Activated T-cell treated with anti-CD3 and anti-CD28 coated beads, Interleukin-2, amount 50 U/mL, for 72 hours (primary cell): ENCODE measurements at regions not wholly inside any gene's neighbourhood (a gene's known extent, or its start where the extent isn't known, plus 50 kb on each side); places are given as distances from the start of the nearest gene placed in this dataset.

Experiments
- ATAC-seq, 2 donors: fragments of 150-1000 bp; cut with Tn5 transposase; replicated peaks in 1 of 2; 2 replicates each; pipeline ENCODE4 v1.10.0; 2021; ENCODE audit warnings: moderate library complexity in 2 of 2, mild to moderate bottlenecking in 1 of 2
- DNase-seq, 2 donors: peaks; one replicate each; pipeline ENCODE4 v3.0.0; 2021 to 2022; ENCODE audit warnings: mixed read lengths in 1 of 2
- H3K27ac Mint-ChIP-seq: one replicate; pipeline ENCODE4 v1.8.0; 2022; ENCODE audit warnings: mild to moderate bottlenecking, moderate library complexity, mixed read lengths
- H3K27me3 Mint-ChIP-seq: one replicate; pipeline ENCODE4 v1.8.0; 2022; ENCODE audit warnings: low read depth, mixed read lengths
- H3K36me3 Mint-ChIP-seq, 2 donors: one replicate each; pipeline ENCODE4 v1.8.0; 2022; ENCODE audit warnings: mixed read lengths in 2 of 2, mild to moderate bottlenecking in 1 of 2; ENCODE audit not compliant: insufficient read depth in 2 of 2
- H3K4me1 Mint-ChIP-seq: one replicate; pipeline ENCODE4 v1.8.0; 2022; ENCODE audit warnings: low read depth, mixed read lengths
- H3K4me3 Mint-ChIP-seq, 2 donors: one replicate each; pipeline ENCODE4 v1.8.0; 2022; ENCODE audit warnings: mild to moderate bottlenecking in 2 of 2, mixed read lengths in 2 of 2, moderate library complexity in 2 of 2
- H3K9me3 Mint-ChIP-seq, 2 donors: one replicate each; pipeline ENCODE4 v1.8.0; 2022; ENCODE audit warnings: mixed read lengths in 2 of 2

DNA sequence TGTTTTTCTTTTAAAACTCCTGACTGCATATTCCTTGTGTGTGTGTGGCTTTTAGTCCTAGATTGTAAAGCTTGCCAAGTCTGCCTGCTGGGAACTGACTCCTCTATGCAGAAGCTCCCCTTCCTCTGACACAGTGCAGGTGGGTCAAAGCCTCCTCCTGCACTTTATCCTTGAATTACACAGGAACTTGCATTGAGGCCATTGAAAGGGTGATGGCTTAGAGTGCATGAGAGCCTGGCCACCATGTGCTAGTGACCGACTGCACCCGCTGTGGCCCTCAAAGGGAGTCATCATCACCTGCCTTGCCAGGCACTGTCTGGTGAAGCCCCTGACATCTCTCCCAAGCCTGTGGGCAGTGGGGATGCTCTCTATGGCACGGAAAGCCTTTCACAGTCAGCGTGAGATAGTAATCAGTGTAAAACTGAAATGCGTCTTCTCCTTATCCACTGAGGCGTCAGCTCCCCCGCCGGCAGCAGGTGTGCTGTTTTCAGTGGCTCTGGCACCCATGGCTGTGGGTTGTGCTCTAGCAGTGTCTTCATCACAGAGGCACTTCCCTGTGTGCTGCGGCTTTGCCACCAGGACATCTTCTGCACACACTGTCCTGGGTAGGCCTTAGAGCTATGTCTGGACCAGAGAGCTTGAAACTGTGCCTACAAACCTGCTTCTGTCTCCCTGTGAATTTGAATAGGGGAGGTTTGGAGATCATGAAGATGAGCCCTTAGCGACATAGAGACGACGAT lies 87.9 kb downstream of the THBS2 start:
- no peak overlapping the region for H3K27ac Mint-ChIP-seq
- DNase-seq = no peak
- no peaks in the 10 kb centered on the region for H3K27me3 Mint-ChIP-seq

GRCh38 chr6:169164986-169165385 lies 88.7 kb downstream of the THBS2 start:
- no peak for DNase-seq
- no peak overlapping the region for H3K4me3 Mint-ChIP-seq
- ATAC-seq = no peak
- no peaks in the 10 kb centered on the region for H3K36me3 Mint-ChIP-seq
- no peak overlapping the region for H3K27ac Mint-ChIP-seq
- no peaks in the 10 kb centered on the region for H3K27me3 Mint-ChIP-seq
- no peaks in the 10 kb centered on the region for H3K9me3 Mint-ChIP-seq
- H3K4me1 Mint-ChIP-seq = no peaks in the 10 kb centered on the region

More for the DNA sequence above, 87.9 kb downstream of the THBS2 start:
- H3K4me3 Mint-ChIP-seq = no peak overlapping the region
- no peaks in the 10 kb centered on the region for H3K36me3 Mint-ChIP-seq
- ATAC-seq = no peak
- H3K4me1 Mint-ChIP-seq = no peaks in the 10 kb centered on the region
- H3K9me3 Mint-ChIP-seq = no peaks in the 10 kb centered on the region

GRCh38 chr6:169164451-169164850 lies 89.2 kb downstream of the THBS2 start:
- Mint-ChIP-seq H3K4me3 (no peak overlapping the region), H3K4me1 (no peaks in the 10 kb centered on the region), H3K36me3 (no peaks in the 10 kb centered on the region), H3K27ac (no peak overlapping the region), H3K27me3 (no peaks in the 10 kb centered on the region), H3K9me3 (no peaks in the 10 kb centered on the region)
- DNase-seq (no peak), ATAC-seq (no peak)

- Mint-ChIP-seq H3K4me1 (no peaks in the 10 kb centered on the region), H3K36me3 (no peaks in the 10 kb centered on the region), H3K4me3 (no peak overlapping the region), H3K27ac (no peak overlapping the region), H3K27me3 (no peaks in the 10 kb centered on the region), H3K9me3 (no peaks in the 10 kb centered on the region)
- ATAC-seq = no peak
- DNase-seq = no peak
Observed at GRCh38 chr6:169163411-169163901, 90.2 kb downstream of the THBS2 start.

GRCh38 chr6:169162752-169163407 lies 90.8 kb downstream of the THBS2 start:
- no peaks in the 10 kb centered on the region for H3K36me3 Mint-ChIP-seq
- ATAC-seq (peak; percentile 24 to 64), DNase-seq (no peak)
- no peaks in the 10 kb centered on the region for H3K4me1 Mint-ChIP-seq
- no peak overlapping the region for H3K4me3 Mint-ChIP-seq
- no peak overlapping the region for H3K27ac Mint-ChIP-seq
- H3K27me3 Mint-ChIP-seq = no peaks in the 10 kb centered on the region
- H3K9me3 Mint-ChIP-seq = no peaks in the 10 kb centered on the region

DNA sequence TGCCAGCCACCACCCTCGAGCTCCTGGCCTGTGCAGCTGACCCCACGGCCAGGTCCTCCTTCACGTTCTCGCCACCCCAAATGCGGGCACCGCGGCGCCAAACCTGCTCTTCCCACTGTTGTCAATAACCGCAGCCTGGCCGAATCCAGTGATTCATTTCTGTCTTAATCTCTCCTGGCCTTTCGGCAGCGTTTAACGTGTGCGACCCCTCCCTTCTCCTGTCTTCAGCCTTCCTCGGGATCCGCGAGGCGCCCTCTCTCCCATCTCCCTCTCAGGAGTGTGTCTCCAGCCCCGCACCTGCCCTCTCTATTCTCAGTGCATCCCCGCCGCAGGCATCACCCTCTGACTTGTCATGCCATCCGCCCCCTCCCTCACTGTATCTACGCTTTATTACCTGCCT lies 91.4 kb downstream of the THBS2 start:
- Mint-ChIP-seq H3K9me3 (no peaks in the 10 kb centered on the region), H3K27ac (no peak overlapping the region), H3K4me3 (no peak overlapping the region), H3K4me1 (no peaks in the 10 kb centered on the region), H3K27me3 (no peaks in the 10 kb centered on the region), H3K36me3 (no peaks in the 10 kb centered on the region)
- DNase-seq (no peak), ATAC-seq (no peak)

- Mint-ChIP-seq H3K4me1 (no peaks in the 10 kb centered on the region), H3K4me3 (no peak overlapping the region), H3K36me3 (no peaks in the 10 kb centered on the region), H3K27ac (no peak overlapping the region), H3K27me3 (no peaks in the 10 kb centered on the region), H3K9me3 (no peaks in the 10 kb centered on the region)
- no peak for ATAC-seq
- DNase-seq = no peak
Observed at GRCh38 chr6:169161572-169162167, 92.0 kb downstream of the THBS2 start.

DNA sequence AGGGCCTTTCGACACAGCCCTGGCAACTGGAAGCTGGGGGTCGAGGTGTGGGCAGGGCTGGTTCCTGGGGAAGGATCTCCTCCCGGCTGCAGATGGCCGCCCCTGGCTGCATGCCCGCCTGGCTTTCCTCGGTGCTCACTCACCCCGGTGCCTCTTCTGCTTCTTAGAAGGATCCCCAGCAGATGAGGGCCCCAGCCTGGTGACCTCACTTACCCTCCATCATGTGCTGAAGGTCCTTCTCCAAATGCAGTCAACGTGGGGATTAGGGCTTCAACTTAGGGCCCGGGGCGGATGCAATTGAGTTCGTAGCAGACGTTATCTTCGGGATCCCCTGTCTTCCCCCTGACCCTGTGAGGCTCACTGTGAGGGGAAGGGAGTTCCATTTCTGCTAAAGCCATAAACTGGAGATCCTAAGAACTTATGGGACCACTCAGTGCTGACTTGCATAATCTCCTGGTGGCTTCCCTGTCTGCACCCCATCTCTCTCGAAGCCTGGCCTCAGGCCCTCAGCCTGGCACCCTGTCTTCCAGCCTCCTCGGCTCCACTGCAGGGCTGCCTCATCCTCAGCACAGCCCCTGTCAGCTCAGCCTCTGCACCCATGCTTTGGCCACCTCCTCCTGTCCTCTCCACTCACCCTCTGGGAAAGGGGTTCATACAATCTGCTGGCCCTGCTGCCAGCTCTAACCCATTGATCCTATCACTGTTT lies 92.6 kb downstream of the THBS2 start:
- ATAC-seq (no peak), DNase-seq (no peak)
- Mint-ChIP-seq H3K27me3 (no peaks in the 10 kb centered on the region), H3K4me3 (no peak overlapping the region), H3K4me1 (no peaks in the 10 kb centered on the region), H3K36me3 (no peaks in the 10 kb centered on the region), H3K9me3 (no peaks in the 10 kb centered on the region), H3K27ac (no peak overlapping the region)

DNA sequence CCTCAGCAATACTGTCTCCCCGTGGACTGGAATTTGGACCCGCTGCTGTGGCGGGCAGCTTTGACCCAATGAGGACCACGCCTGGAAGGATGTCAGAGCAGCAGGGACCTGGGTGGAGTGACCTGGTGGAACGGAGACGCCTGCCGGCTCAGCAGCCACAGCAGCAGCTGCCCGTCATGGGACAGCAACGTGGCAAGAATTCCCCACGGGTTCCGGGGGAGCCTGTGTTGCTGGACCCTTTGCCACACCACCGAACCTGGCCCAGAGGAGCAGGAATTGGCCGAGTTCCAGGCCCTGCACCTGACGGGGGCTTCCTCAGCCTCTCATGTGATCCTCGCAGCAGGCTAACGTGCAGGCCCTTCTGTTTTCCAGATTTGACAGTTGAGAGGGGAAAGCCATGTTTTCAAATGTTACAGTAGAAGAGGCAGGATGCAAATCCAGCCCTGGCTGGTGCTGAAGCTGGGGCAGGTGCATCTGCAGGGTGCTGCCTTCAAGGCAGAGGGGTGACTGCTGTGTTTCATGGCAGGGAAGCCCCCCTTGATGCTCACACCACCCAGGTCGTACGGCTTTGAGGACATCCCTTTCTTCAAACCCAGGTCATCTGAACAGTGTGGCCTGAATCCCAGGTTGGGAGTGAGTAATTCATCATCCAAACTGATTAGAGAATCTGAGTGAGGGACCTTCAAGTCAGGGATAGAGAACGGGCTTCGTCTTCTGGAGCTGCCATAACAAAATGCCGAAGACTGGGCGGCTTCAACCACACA lies 93.4 kb downstream of the THBS2 start:
- H3K27me3 Mint-ChIP-seq = no peaks in the 10 kb centered on the region
- ATAC-seq = no peak
- no peaks in the 10 kb centered on the region for H3K9me3 Mint-ChIP-seq
- no peak overlapping the region for H3K4me3 Mint-ChIP-seq
- no peaks in the 10 kb centered on the region for H3K36me3 Mint-ChIP-seq
- DNase-seq = no peak
- no peak overlapping the region for H3K27ac Mint-ChIP-seq
- no peaks in the 10 kb centered on the region for H3K4me1 Mint-ChIP-seq

- no peak for ATAC-seq
- Mint-ChIP-seq H3K27ac (no peak overlapping the region), H3K4me3 (no peak overlapping the region)
Observed at GRCh38 chr6:169159331-169159730, 94.3 kb downstream of the THBS2 start.

GRCh38 chr6:169158691-169159090 lies 95.0 kb downstream of the THBS2 start:
- ATAC-seq (no peak), DNase-seq (no peak)
- Mint-ChIP-seq H3K9me3 (no peaks in the 10 kb centered on the region), H3K4me3 (no peak overlapping the region), H3K27ac (no peak overlapping the region), H3K4me1 (no peaks in the 10 kb centered on the region), H3K36me3 (no peaks in the 10 kb centered on the region), H3K27me3 (peaks cover 2% of the 10 kb centered on the region)

More at GRCh38 chr6:169159331-169159730, 94.3 kb downstream of the THBS2 start:
- no peaks in the 10 kb centered on the region for H3K4me1 Mint-ChIP-seq
- DNase-seq = no peak
- H3K36me3 Mint-ChIP-seq = no peaks in the 10 kb centered on the region
- H3K9me3 Mint-ChIP-seq = no peaks in the 10 kb centered on the region
- H3K27me3 Mint-ChIP-seq = no peaks in the 10 kb centered on the region

- H3K27me3 Mint-ChIP-seq = peaks cover 7% of the 10 kb centered on the region
- no peak overlapping the region for H3K4me3 Mint-ChIP-seq
- no peak overlapping the region for H3K27ac Mint-ChIP-seq
- ATAC-seq (no peak), DNase-seq (no peak)
- no peaks in the 10 kb centered on the region for H3K4me1 Mint-ChIP-seq
- no peaks in the 10 kb centered on the region for H3K36me3 Mint-ChIP-seq
- H3K9me3 Mint-ChIP-seq = no peaks in the 10 kb centered on the region
Observed at GRCh38 chr6:169158174-169158573, 95.5 kb downstream of the THBS2 start.
